HG03342 (cell line): ENCODE measurements at regions not wholly inside any gene's neighbourhood (a gene's known extent, or its start where the extent isn't known, plus 50 kb on each side); places are given as distances from the start of the nearest gene placed in this dataset.

Source experiments
- ATAC-seq: cut with Tn5 transposase; IDR thresholded peaks from one replicate; pipeline ENCODE4 v1.9.1; 2021; ENCODE audit warnings: mild to moderate bottlenecking, moderate library complexity; ENCODE audit not compliant: unreplicated experiment

- ATAC-seq = no peak
Measured at GRCh38 chr16:51698647-51699046, 547.6 kb upstream of the SALL1 start.

DNA sequence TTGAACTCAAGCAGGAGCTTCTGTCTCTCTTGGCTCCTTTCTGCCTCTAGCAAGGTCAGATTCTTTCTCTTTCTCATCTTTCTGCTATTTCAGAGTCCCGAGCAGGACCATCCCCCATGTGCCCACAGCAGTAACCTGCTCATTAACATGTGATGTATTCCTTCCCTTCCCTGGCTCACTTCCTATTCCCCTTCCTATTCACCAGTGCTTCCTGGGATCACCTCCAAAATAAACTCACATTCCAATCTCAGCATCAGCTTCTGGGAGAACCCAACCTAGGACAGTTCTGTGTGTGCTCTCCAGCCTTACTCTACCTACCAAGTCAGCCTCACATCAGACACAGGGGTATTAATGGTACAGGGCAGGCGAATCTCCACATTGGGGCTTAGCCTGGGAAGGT lies 546.4 kb upstream of the SALL1 start:
- no peak for ATAC-seq

DNA sequence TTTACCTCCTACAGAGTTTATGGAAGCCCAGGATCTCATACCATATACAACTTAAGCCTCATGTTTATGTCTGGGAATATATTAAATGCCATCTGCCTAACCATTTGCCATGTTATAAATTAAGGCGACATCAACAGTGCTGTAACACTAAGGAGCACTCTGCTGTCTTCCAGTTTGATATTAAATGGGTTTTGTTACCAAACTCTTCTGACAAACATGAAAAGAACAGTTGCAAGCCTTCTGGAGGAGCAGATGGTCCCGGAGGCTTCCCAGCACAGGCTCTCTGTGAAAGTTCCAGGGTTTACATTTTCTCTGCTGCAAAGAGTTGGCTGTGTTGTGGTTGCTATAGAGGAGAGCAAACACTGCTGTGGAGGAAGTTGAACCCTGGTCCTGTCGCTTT lies 545.3 kb upstream of the SALL1 start:
- ATAC-seq = no peak

GRCh38 chr16:51691109-51691508 lies 540.0 kb upstream of the SALL1 start:
- ATAC-seq = no peak

DNA sequence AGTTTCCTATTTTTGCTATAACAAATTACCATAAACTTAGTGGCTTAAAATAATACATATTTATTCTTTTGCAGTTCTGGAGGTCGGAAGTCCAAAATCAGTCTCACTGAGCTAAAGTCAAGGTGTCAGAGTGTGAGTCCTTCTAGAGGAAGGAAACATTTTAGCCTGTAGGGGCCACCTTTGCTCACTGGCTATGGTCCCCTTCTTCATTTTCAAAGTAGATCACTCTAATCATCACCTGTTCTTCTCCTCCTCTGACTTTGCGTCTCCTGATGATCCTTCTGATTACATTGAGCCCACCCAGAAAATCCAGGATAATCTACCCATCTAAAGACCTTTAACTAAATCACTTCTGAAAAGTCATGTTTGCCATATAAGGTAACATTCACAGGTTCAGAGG lies 534.4 kb upstream of the SALL1 start:
- no peak for ATAC-seq

DNA sequence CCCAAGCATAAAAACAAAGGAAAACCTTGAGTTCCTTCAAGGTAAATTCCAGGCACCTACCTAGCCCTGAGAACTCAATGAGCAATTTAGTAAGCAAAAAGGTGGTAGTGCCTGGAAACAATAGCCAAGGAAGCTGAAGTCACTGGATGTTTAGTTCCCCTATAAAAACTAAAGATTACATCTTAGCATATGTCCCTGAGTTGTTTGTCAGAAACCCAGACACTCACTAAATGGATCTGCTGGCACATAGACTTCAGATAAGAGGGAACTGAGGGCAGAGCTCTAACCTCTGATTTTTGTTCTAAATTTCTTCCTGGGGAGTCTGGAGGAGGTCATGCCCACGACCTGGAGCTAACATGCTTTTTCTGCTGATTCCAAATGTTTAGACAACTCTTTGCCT lies 532.8 kb upstream of the SALL1 start:
- no peak for ATAC-seq

DNA sequence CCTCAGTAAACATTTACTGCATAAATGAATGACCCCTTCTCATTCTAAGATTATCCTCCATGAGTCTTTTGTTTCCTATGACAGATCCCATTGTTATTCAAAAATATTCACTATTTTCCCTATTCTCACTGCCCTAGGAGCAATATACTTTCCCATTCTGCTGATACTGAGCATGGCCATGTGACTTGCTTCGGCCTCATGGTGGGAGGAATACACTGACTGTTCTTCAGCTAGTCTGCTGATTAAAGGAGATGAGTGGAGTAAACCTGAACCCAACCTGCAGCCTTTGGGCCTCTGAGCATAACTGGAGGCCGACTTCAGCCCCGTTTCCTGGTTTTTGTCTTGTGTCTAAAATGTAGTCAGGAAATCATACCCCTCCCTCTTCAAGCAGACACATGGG lies 531.8 kb upstream of the SALL1 start:
- no peak for ATAC-seq

GRCh38 chr16:51674615-51675014 lies 523.5 kb upstream of the SALL1 start:
- ATAC-seq = no peak

DNA sequence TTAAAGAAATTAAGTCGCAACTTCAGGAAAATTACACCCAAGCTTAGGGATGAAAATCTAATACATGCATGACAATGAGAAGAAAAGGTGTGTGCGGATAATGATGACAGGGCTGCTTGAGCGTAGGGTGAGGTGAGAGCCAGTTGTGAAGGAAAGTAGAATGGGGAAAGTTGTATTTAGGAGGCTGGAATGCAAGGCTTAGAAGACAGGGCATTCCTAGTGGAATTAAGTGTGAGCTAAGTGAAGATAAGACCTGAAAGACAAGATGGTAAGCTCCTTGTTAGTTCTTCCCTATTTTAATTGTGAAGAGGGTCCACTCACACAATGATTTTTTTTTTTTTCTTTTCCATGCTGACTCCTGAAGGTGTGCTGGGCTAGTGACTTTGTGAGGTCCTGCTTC lies 519.5 kb upstream of the SALL1 start:
- no peak for ATAC-seq

- no peak for ATAC-seq
Measured at GRCh38 chr16:51666821-51667220, 515.8 kb upstream of the SALL1 start.

DNA sequence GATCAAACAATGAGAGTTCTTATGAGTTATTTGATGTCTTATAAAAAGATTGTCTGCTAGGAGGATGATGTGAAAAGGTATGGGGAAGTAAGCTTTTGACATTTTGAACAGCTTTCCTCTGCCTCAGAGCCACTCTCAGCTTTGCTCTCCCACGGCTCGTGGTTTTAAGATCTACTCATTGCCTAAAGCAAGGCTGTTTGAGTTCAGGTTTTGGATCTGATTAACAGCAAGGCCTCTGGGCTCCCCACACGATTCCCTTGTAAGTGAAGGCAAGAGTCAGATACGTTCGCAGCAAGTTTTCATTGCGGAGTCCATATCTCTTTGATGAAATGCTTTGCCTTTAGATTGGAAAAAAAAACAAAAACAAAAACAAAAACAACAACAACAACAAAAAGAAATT lies 515.0 kb upstream of the SALL1 start:
- no peak for ATAC-seq

- ATAC-seq = no peak
Measured at GRCh38 chr16:51665436-51665998, 514.4 kb upstream of the SALL1 start.

- ATAC-seq = no peak
Measured at GRCh38 chr16:51658531-51658930, 507.5 kb upstream of the SALL1 start.

DNA sequence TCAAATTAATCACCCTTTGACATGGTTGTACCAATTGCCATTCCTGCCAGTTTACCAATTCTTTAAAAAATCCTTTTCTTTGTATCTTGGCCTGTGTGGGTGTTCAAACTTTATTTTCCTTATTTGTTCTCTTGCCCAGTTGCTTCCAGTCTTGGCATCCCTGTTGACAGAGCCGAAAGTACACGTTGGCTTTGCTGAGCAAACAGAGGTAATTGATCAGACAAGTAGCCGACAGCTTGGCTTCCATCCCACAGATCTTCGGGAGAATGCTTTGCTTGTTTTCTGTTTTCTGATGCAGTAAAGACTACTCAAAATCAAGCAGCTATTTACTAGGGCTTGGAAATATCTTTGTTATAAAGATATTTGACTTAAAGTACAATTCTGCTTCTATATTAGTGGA lies 506.8 kb upstream of the SALL1 start:
- ATAC-seq = no peak

- no peak for ATAC-seq
Measured at GRCh38 chr16:51655249-51655648, 504.2 kb upstream of the SALL1 start.

DNA sequence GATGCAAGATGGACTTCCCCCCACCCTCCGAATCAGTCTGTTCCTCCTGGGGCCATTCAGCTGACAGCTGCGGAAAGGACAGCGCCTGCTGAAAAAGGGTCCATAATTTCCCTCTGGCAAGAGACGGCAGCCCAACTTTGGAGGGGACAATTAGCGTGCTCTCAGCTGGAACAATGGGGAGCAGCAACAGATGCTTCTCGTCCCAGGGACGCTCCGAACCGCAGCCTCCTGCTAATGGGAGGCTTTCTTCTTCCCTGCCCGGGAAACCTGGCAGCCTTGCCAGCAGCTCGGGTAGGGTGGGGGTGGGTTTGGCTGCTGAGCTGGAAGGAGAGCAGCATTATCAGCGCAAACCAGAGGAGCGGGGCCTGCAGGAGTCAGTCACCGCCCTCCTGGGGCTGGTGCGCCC lies 500.0 kb upstream of the SALL1 start:
- no peak for ATAC-seq

- no peak for ATAC-seq
Measured at GRCh38 chr16:51649631-51650030, 498.6 kb upstream of the SALL1 start.

- ATAC-seq = no peak
Measured at GRCh38 chr16:51648526-51648925, 497.5 kb upstream of the SALL1 start.

- no peak for ATAC-seq
Measured at GRCh38 chr16:51641191-51641765, 490.2 kb upstream of the SALL1 start.

- ATAC-seq = no peak
Measured at GRCh38 chr16:51640196-51640595, 489.1 kb upstream of the SALL1 start.

DNA sequence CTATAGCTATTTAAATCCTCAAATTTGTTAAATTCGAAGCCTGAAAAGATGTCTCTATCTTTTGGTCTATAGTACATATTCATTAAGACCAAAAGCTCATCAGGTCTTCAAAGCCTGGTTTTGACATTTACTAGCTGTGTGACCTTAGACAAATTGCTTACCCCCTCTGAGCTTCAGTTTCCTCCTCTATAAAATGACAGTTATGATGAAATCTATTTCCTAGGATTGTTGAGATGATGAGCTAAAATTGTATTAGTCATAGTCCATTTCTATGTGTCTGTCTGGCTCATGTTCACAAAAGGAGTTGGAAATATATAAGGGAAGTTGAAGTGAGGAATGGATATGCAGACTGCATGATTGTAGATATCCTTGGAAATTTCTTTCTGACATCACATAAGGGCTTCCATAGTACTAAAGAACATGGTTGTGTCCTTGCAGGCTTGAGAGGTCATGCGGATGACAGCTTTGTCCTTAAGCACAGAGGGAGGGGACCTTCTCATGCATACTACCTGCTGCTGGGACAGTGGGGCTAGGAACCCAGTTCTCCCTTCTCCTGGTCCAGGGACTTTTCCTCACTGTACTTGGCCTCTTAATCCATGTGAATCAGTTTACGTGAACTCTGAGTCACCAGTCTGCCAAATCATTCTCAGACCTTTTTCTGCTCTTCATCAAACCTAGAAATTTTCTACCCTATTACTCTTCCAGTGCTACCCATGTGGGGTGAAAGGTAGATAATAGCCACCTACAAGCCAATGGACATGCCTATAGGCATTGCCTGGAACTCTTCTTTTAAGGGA lies 487.5 kb upstream of the SALL1 start:
- no peak for ATAC-seq

GRCh38 chr16:51637770-51638094 lies 486.7 kb upstream of the SALL1 start:
- ATAC-seq = no peak
